ENCODE measurements at regions not wholly inside any gene's neighbourhood (a gene's known extent, or its start where the extent isn't known, plus 50 kb on each side); places are given as distances from the start of the nearest gene placed in this dataset.

DNA sequence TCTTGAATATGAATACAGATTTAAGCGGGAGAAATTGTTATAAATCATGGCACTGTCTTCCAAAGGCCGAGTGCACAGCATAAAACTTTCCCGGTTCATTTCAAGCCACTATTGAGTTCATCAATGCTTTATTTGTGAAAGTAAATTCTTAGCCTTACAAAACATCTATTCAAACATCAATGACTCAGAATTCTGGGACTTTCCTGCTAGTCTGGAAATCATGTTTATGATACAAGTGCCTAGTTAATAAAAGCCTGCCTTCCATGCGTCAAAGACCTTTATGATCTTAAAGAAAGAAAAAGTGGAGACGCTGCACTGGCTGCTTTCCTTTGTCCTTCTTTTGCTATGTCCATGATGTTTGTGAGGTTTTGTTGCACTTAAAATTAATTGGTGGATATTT lies 137.7 kb downstream of the SETD4 start:
- TF ChIP-seq, protein P1, sequence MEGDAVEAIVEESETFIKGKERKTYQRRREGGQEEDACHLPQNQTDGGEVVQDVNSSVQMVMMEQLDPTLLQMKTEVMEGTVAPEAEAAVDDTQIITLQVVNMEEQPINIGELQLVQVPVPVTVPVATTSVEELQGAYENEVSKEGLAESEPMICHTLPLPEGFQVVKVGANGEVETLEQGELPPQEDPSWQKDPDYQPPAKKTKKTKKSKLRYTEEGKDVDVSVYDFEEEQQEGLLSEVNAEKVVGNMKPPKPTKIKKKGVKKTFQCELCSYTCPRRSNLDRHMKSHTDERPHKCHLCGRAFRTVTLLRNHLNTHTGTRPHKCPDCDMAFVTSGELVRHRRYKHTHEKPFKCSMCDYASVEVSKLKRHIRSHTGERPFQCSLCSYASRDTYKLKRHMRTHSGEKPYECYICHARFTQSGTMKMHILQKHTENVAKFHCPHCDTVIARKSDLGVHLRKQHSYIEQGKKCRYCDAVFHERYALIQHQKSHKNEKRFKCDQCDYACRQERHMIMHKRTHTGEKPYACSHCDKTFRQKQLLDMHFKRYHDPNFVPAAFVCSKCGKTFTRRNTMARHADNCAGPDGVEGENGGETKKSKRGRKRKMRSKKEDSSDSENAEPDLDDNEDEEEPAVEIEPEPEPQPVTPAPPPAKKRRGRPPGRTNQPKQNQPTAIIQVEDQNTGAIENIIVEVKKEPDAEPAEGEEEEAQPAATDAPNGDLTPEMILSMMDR (IDR thresholded peaks at IDR 0.05), result no peak
- TF ChIP-seq POLR2A (IDR thresholded peaks at IDR 0.05) (no peak), POLR2AphosphoS5 (IDR thresholded peaks at IDR 0.05) (no peak)

Measured in upper lobe of left lung (tissue), 4 donors.